GM12872 (cell line): ENCODE measurements at regions not wholly inside any gene's neighbourhood (a gene's known extent, or its start where the extent isn't known, plus 50 kb on each side); places are given as distances from the start of the nearest gene placed in this dataset.

Experiments used
- TF ChIP-seq, protein P1 (sequence below): IDR thresholded peaks from 3 replicates; pipeline ENCODE4 v1.5.1; 2011; ENCODE audit warnings: low read depth, mild to moderate bottlenecking, low read length, moderate library complexity; ENCODE audit not compliant: insufficient read depth

DNA sequence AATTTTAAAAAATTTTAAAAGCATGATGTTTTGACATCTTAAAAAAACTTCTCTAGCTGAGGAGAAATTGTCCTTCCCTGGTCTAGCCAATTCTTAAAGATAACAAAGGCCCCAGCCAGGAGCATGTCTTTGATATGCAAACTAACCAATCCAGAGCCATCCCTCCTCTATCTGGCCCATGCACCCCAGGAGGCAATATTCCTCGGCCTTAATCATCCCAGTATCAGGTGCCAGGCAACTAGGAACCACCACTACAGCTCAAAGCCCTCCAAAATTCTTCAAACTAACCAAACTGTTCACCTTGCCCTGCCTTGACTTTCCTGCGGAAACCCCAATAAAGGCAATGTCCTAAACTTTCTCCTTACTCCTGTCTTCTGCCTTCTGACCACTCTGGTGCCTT, 97.8 kb upstream of the USP9X start:
- TF ChIP-seq, protein P1, sequence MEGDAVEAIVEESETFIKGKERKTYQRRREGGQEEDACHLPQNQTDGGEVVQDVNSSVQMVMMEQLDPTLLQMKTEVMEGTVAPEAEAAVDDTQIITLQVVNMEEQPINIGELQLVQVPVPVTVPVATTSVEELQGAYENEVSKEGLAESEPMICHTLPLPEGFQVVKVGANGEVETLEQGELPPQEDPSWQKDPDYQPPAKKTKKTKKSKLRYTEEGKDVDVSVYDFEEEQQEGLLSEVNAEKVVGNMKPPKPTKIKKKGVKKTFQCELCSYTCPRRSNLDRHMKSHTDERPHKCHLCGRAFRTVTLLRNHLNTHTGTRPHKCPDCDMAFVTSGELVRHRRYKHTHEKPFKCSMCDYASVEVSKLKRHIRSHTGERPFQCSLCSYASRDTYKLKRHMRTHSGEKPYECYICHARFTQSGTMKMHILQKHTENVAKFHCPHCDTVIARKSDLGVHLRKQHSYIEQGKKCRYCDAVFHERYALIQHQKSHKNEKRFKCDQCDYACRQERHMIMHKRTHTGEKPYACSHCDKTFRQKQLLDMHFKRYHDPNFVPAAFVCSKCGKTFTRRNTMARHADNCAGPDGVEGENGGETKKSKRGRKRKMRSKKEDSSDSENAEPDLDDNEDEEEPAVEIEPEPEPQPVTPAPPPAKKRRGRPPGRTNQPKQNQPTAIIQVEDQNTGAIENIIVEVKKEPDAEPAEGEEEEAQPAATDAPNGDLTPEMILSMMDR, result no peak

DNA sequence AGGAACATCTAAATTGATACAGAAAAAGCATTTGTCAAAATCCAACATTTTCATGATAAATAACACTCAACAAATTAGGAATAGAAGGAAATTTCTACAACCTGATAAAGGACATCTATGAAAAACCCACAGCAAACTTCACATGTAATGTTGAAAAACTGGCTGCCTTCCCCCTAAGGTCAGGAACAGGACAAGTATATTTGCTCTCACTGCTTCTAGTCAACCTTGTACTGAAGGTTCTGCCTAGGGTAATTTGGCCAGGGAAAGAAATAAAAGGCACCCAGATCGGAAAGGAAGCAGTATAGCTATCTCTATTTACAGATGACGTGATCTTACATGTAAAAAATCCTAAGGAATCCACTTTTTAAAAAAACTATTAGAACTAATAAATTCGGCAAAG, 97.1 kb upstream of the USP9X start:
- TF ChIP-seq, protein P1, result no peak

DNA sequence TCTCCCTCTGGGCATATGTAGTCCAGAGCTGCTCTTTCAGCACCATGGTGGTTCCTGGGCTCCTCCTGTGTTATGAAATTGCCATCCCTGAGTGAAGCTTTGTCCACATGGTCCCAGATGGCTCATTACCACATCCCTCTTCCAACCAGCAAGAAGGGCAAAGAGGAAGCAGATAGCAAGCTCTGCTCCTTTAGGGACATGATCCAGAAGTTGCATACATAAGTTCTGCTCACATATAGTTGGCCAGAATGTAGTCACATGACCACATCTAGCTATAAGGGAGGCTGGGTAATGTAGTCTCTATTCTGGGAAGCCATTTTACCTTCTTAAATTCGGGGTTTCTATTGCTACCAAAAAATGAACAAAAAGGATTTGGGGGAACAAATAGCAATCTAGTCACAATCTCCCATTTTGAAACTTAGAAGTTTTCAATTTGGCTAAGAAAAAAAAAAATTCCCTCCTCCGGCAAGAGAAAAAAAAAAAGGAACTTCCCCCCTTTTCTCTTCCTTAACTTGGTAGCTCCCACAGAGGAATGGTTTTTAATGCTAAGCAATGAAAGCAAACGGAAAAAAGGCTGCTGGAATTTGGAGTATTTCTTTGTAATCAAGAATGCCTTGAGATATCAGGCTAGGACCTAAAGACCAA, 88.2 kb upstream of the USP9X start:
- TF ChIP-seq, protein P1, result no peak

DNA sequence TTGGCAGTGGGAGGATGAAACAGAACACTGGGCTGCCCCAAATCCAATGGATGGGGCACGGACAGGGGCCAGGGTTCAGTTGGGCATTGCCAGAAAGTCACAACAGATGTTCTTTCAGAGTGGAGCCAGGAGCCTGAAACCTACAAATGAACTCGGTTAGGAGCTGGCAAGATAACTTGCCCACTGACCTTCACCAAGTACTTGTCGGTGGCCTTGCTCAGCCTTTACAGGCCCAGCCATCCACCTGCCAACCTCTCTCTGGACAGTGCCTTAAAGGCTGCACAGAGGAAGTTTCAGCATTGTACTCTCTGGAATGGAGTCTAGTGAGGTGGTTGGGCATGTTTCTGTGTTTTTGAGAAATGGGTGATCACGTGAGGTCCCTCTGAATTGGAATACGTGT, 87.1 kb upstream of the USP9X start:
- TF ChIP-seq, protein P1, result no peak

DNA sequence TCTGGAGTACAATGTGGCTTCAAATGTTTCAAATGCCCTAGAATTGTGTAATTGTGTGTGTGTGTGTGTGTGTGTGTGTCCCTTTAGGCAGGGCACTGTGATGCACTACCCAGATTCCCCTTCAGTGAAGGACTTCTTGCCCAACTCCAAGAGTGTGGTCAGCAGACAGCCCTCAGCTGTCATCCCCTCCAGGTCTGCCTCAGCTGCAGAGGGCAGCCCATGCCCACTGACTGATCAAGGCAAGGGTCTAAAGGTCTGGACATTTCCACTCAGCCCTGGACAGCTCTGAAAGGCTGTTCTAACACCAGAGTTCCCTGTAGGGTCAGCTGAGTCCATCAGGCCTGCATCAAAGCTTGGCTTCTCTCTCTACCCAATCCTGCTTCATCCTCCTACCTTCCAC, 83.9 kb upstream of the USP9X start:
- TF ChIP-seq, protein P1, result no peak

DNA sequence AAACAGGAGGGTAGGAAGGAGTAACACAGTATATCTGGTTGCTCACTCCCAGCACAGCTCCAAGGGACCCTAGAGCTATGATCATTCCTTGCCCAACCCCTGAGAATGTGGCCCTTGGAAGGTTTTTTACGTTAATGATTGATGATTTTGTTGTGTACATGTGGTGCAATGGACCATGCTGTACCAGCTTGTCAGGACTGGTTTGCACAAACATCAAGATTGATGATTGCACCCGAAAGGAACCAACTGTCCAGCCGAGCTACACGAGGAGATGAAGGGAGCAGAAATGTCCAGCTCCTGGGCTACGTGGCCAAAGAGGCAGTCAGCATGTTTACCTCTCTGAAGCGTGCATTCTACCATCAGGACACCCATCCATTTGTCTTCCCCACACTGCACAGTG, 83.2 kb upstream of the USP9X start:
- TF ChIP-seq, protein P1, result no peak

DNA sequence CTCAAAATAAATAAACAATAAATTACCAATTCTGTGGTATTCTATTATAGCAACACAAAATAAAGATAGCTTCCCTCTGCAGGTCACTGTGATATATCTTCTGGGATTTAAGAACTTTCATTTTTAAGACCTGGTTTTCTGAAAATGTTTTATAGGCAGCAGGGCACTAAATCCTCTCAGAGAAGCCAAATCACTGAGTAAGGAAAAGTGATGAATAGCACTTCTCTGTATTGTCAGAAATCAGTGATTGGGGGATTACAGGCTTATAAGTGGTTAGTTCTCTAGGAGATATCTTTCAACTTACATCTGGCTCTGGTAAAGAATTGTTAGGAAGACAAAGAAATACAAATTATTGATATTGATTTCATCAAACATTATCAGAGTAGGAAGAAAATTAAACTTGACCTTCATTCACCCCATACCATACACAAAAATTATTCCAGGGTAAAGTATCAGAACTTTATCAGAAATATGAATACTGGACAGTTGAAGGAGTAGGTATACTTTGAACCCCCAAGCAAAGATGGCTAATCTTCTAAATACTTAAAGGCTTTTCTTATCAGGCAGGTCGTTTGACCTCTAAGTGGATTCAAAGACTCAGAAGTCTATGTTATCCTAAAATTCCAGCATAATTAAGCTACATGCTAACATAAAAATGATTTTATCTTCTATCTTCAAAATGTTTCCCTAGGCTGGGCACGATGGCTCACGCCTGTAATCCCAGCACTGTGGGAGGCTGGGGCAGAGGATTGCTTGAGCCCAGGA, 81.6 kb upstream of the USP9X start:
- TF ChIP-seq, protein P1, result no peak
